MM.1S (cell line): ENCODE measurements at regions not wholly inside any gene's neighbourhood (a gene's known extent, or its start where the extent isn't known, plus 50 kb on each side); places are given as distances from the start of the nearest gene placed in this dataset.

Source experiments
- CTCF ChIP-seq: fragments of 300-600 bp; sonication (generic); IDR thresholded peaks from 2 replicates; pipeline ENCODE4 v1.5.1; 2016; ENCODE audit warnings: antibody characterized with exemption, low read length, mixed read lengths
- EZH2 ChIP-seq: fragments of 300-600 bp; sonication (generic); optimal IDR thresholded peaks from 2 replicates; pipeline ENCODE3; 2017; ENCODE audit warnings: low read depth, mild to moderate bottlenecking, antibody characterized with exemption, low read length, mixed read lengths
- EZH2phosphoT487 ChIP-seq: fragments of 300-600 bp; sonication (generic); IDR thresholded peaks from 2 replicates; pipeline ENCODE4 v1.6.1; 2018; ENCODE audit warnings: antibody characterized with exemption, low read length

GRCh38 chr4:120443116-120443515, 376.5 kb upstream of the MAD2L1 start:
- TF ChIP-seq CTCF, result no peak
- TF ChIP-seq EZH2, result no peak
- no peak for TF ChIP-seq EZH2phosphoT487
